BJ (cell line): ENCODE measurements at regions not wholly inside any gene's neighbourhood (a gene's known extent, or its start where the extent isn't known, plus 50 kb on each side); places are given as distances from the start of the nearest gene placed in this dataset.

Source experiments
- CTCF ChIA-PET: fragments of 350-600 bp; formaldehyde crosslinking; extraction: SDS; loops from one replicate; lab custom pipeline; 2021; ENCODE audit warnings: antibody characterized with exemption, inconsistent platforms; lab: Yijun Ruan, JAX
- POLR2A ChIA-PET: fragments of 300-600 bp; sonication (Branson Sonifier 250); formaldehyde crosslinking; extraction: SDS; loops from one replicate; lab custom pipeline; 2021; ENCODE audit warnings: antibody characterized with exemption; lab: Charles Lee
- DNase-seq: peaks from one replicate; pipeline ENCODE4 v3.0.0-alpha.2; 2011; ENCODE audit warnings: low read depth
- H3K27me3 ChIP-seq: 2 replicates; pipeline ENCODE4 v1.6.0; 2011; ENCODE audit warnings: low read length; ENCODE audit not compliant: control insufficient read depth, insufficient read depth
- H3K36me3 ChIP-seq: 2 replicates; pipeline ENCODE4 v1.5.1; 2011; ENCODE audit warnings: low read length; ENCODE audit not compliant: control insufficient read depth, insufficient read depth
- H3K4me3 ChIP-seq: 2 replicates; pipeline ENCODE4 v1.5.1; 2011; ENCODE audit warnings: low read depth, mild to moderate bottlenecking, control low read depth, low read length
- CTCF ChIP-seq: IDR thresholded peaks from 2 replicates; pipeline ENCODE4 v1.5.1; 2011; ENCODE audit warnings: low read depth, mild to moderate bottlenecking, control low read depth, inconsistent platforms, low read length, moderate library complexity; ENCODE audit not compliant: insufficient read depth

- Histone ChIP-seq H3K27me3 (no peaks in the 10 kb centered on the region), H3K36me3 (no peaks in the 10 kb centered on the region), H3K4me3 (no peak overlapping the region)
- ChIA-PET CTCF (no interaction called here), POLR2A (no interaction called here)
- no peak for DNase-seq
- no peak for TF ChIP-seq CTCF
These were observed 268.0 kb upstream of the PARD3B start for GRCh38 chr2:204277226-204277625.

- Histone ChIP-seq H3K27me3 (no peaks in the 10 kb centered on the region), H3K4me3 (no peak overlapping the region), H3K36me3 (no peaks in the 10 kb centered on the region)
- TF ChIP-seq CTCF, result no peak
- DNase-seq, result no peak
- ChIA-PET CTCF (interaction anchor here (1.0 kb wide), 1 partner anchor 19 kb away, joined by 4 read pairs; no protein-coding TSS in a partner anchor), POLR2A (no interaction called here)
These were observed 266.8 kb upstream of the PARD3B start for GRCh38 chr2:204278454-204278853.

- H3K36me3 ChIP-seq, result no peaks in the 10 kb centered on the region
- ChIA-PET CTCF (no interaction called here), POLR2A (no interaction called here)
- DNase-seq, result no peak
- TF ChIP-seq CTCF, result no peak
- no peak overlapping the region for H3K4me3 ChIP-seq
- H3K27me3 ChIP-seq, result no peaks in the 10 kb centered on the region
These were observed 265.5 kb upstream of the PARD3B start for GRCh38 chr2:204279819-204280218.

GRCh38 chr2:204280262-204280668, 265.0 kb upstream of the PARD3B start:
- no peak for DNase-seq
- Histone ChIP-seq H3K36me3 (no peaks in the 10 kb centered on the region), H3K4me3 (no peak overlapping the region), H3K27me3 (no peaks in the 10 kb centered on the region)
- POLR2A ChIA-PET, result no interaction called here
- TF ChIP-seq CTCF, result no peak
- CTCF ChIA-PET, result no interaction called here

- no peak for DNase-seq
- H3K4me3 ChIP-seq, result no peak overlapping the region
- CTCF ChIA-PET, result interaction anchor here (1.1 kb wide), 1 partner anchor 22 kb away, joined by 3 read pairs; no protein-coding TSS in a partner anchor
- H3K27me3 ChIP-seq, result no peaks in the 10 kb centered on the region
- no peaks in the 10 kb centered on the region for H3K36me3 ChIP-seq
- POLR2A ChIA-PET, result no interaction called here
- TF ChIP-seq CTCF, result no peak
These were observed 263.2 kb upstream of the PARD3B start for GRCh38 chr2:204282081-204282480.
